Brain microvascular endothelial cell (primary cell): ENCODE measurements at regions not wholly inside any gene's neighbourhood (a gene's known extent, or its start where the extent isn't known, plus 50 kb on each side); places are given as distances from the start of the nearest gene placed in this dataset.

Experiments
- DNase-seq: peaks from one replicate; pipeline ENCODE4 v3.0.0-alpha.2; 2020
- H3K27ac ChIP-seq: fragments of 250-450 bp; sonication (Bioruptor Pico); 2 replicates; pipeline ENCODE4 v1.5.1; 2020; ENCODE audit warnings: mild to moderate bottlenecking, moderate library complexity
- H3K27me3 ChIP-seq: fragments of 250-450 bp; sonication (Bioruptor Pico); replicated peaks from 2 replicates; pipeline ENCODE4 v1.5.1; 2020; ENCODE audit warnings: mild to moderate bottlenecking
- H3K36me3 ChIP-seq: fragments of 250-450 bp; sonication (Bioruptor Pico); replicated peaks from 2 replicates; pipeline ENCODE4 v1.5.1; 2020; ENCODE audit warnings: mild to moderate bottlenecking
- H3K4me3 ChIP-seq: 2 replicates; pipeline ENCODE4 v1.5.1; 2011; ENCODE audit warnings: low read depth, mild to moderate bottlenecking, control low read depth, low read length, moderate library complexity
- CTCF ChIP-seq: IDR thresholded peaks from 2 replicates; pipeline ENCODE4 v1.5.1; 2011; ENCODE audit warnings: low read depth, mild to moderate bottlenecking, moderate library complexity, low read length, control low read depth, inconsistent platforms; ENCODE audit errors: missing control alignments
- in situ Hi-C: cut with HindIII; loops from 2 replicates; pipeline ENCODE4 v1.10.0; 2017; ENCODE audit warnings: low sequenced_read_pairs, low pct_ligation_motif_present

DNA sequence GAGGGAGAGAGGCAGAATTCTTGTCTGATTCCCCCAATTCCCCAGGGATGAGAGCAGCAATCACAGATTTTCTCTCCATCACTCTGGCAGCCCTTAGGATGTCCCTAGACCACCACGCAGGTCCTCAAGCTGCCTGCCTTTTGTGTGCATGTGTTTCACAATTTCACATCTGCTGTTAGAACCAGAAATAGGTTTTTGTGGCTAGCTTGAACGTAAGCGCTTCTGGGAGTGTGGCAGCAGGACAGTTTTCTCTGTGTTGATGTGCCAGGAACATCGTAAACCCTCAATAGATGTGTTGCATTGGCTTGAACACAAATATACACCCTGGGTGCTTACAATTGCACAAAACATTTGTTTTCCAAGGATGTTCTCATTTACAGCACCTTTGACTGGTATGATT lies 78.8 kb upstream of the TMTC4 start:
- H3K36me3 ChIP-seq, result no peaks in the 10 kb centered on the region
- H3K4me3 ChIP-seq, result no peak overlapping the region
- no peak for TF ChIP-seq CTCF
- H3K27me3 ChIP-seq, result no peaks in the 10 kb centered on the region
- in situ Hi-C loops, result no loop called here
- no peak overlapping the region for H3K27ac ChIP-seq
- DNase-seq, result no peak

DNA sequence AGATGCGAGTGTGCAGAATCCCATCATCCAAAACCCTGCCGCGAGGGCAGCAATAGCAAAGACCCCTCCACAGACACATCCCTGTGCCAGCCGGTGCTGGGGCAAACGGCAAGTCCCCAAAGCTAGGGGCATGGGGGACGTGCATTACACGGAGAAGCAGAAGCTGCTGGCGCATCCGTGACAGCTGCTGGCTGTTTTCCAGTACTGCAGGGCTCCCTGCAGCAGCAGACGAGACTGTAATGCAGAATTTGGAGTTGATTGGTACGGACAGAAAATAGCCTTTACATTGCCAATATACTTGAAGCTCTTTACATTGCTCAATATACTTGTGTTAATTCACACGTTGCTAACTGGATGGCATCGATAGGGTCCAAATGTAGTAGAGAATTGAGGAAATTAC lies 77.2 kb upstream of the TMTC4 start:
- in situ Hi-C loops, result no loop called here
- peak; percentile 10 for TF ChIP-seq CTCF
- no peaks in the 10 kb centered on the region for H3K27me3 ChIP-seq
- no peaks in the 10 kb centered on the region for H3K36me3 ChIP-seq
- no peak for DNase-seq
- no peak overlapping the region for H3K4me3 ChIP-seq
- no peak overlapping the region for H3K27ac ChIP-seq

DNA sequence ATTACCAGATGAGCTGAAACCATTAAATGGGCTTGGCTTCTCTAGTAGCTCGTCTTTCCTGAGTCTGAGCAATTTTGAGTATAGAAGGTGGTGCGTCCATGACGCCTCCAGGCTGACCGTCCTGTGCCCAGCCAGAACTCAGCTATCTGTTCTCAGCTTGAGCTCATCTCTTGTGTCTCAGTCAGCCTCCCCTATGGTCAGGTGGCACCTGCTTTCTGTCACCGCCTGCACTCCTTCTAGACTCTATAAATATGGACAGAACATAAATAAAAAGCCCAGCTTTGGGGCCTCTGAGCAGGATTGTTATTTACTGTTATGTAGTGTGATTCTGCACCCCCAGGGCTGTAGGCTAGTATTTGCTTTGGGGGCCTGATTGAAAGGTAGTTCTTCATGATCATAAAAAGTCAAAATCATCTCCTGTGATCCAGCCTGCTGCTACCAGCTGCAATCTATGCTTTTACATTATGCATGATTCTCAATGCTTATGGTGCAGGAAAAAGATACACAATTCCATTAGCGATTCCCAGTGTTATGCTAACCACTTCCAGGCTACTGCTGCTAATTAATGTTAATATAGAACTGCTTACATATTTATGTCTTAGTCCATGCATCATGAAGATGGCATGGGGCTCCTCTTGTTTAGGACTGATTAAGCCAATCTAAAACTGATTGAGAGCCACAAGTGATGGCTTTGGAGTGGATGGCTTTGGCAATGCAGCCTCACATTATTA lies 72.5 kb upstream of the TMTC4 start:
- in situ Hi-C loops, result no loop called here
- no peak for DNase-seq
- Histone ChIP-seq H3K4me3 (no peak overlapping the region), H3K36me3 (no peaks in the 10 kb centered on the region), H3K27ac (no peak overlapping the region), H3K27me3 (no peaks in the 10 kb centered on the region)
- no peak for TF ChIP-seq CTCF

GRCh38 chr13:100738176-100738855 lies 63.7 kb upstream of the TMTC4 start:
- Histone ChIP-seq H3K36me3 (no peaks in the 10 kb centered on the region), H3K4me3 (no peak overlapping the region), H3K27ac (no peak overlapping the region), H3K27me3 (no peaks in the 10 kb centered on the region)
- TF ChIP-seq CTCF, result no peak
- DNase-seq, result no peak
- in situ Hi-C loops, result no loop called here

GRCh38 chr13:100735494-100735893 lies 60.9 kb upstream of the TMTC4 start:
- no peak overlapping the region for H3K4me3 ChIP-seq
- no peaks in the 10 kb centered on the region for H3K27me3 ChIP-seq
- in situ Hi-C loops, result no loop called here
- TF ChIP-seq CTCF, result no peak
- no peak overlapping the region for H3K27ac ChIP-seq
- DNase-seq, result no peak
- no peaks in the 10 kb centered on the region for H3K36me3 ChIP-seq
